Lung (tissue), 11 donors: ENCODE measurements at regions not wholly inside any gene's neighbourhood (a gene's known extent, or its start where the extent isn't known, plus 50 kb on each side); places are given as distances from the start of the nearest gene placed in this dataset.

Experiments used
- ATAC-seq: fragments of 200-7000 bp; cut with Tn5 transposase; one replicate; pipeline ENCODE4 v1.9.1; 2020; ENCODE audit warnings: moderate number of reproducible peaks; ENCODE audit not compliant: insufficient read depth, low FRiP score
- DNase-seq, 3 donors: peaks; one replicate each; pipeline ENCODE4 v3.0.0-alpha.2; 2013 to 2017
- H3K27ac ChIP-seq, 2 donors: one replicate each; pipeline ENCODE4 v1.5.1; 2013; ENCODE audit warnings: mild to moderate bottlenecking in 2 of 2, moderate library complexity in 2 of 2, control low read depth in 1 of 2, inconsistent platforms in 1 of 2, low read depth in 1 of 2, low read length in 1 of 2
- H3K27me3 ChIP-seq, 3 donors: one replicate each; pipeline ENCODE4 v1.5.1; 2013; ENCODE audit warnings: low read length in 2 of 3; ENCODE audit not compliant: control insufficient read depth in 3 of 3, insufficient read depth in 3 of 3
- H3K36me3 ChIP-seq, 4 donors: one replicate each; pipeline ENCODE4 v1.5.1; 2013; ENCODE audit warnings: low read length in 4 of 4, mild to moderate bottlenecking in 1 of 4, moderate library complexity in 1 of 4; ENCODE audit not compliant: control insufficient read depth in 4 of 4, insufficient read depth in 4 of 4
- H3K4me1 ChIP-seq, 5 donors: one replicate each; pipeline ENCODE4 v1.5.1; 2013; ENCODE audit warnings: low read length in 5 of 5, mild to moderate bottlenecking in 2 of 5, moderate library complexity in 1 of 5; ENCODE audit not compliant: control insufficient read depth in 5 of 5, insufficient read depth in 5 of 5
- H3K4me3 ChIP-seq: one replicate; pipeline ENCODE4 v1.5.1; 2013; ENCODE audit warnings: mild to moderate bottlenecking, control low read depth, moderate library complexity
- H3K9ac ChIP-seq, 2 donors: one replicate each; pipeline ENCODE4 v1.5.1; 2013; ENCODE audit warnings: low read length in 2 of 2, control low read depth in 1 of 2; ENCODE audit not compliant: insufficient read depth in 1 of 2
- H3K9me3 ChIP-seq, 4 donors: one replicate each; pipeline ENCODE4 v1.5.1; 2013; ENCODE audit warnings: low read length in 3 of 4, mild to moderate bottlenecking in 1 of 4, moderate library complexity in 1 of 4; ENCODE audit not compliant: control insufficient read depth in 4 of 4, insufficient read depth in 3 of 4
- WGBS, 2 donors: extraction: QIAGEN DNeasy Blood & Tissue Kit; methylation state at CpG; one replicate each; pipeline ENCODE4 v1.1.7; 2013; 5-methylcytosine and 5-hydroxymethylcytosine counted together
- TF ChIP-seq, protein P1 (sequence below): IDR thresholded peaks from 2 replicates; pipeline ENCODE4 v1.5.1; 2012; ENCODE audit warnings: mild to moderate bottlenecking; ENCODE audit errors: control extremely low read depth, extremely low read depth
- donor health status: control.
- donor health status: control.
- donor health status: Bipolar disorder and iron deficiency.
- donor health status: healthy.
- donor health status: DM: yes; HTN: yes; CAD: no.

DNA sequence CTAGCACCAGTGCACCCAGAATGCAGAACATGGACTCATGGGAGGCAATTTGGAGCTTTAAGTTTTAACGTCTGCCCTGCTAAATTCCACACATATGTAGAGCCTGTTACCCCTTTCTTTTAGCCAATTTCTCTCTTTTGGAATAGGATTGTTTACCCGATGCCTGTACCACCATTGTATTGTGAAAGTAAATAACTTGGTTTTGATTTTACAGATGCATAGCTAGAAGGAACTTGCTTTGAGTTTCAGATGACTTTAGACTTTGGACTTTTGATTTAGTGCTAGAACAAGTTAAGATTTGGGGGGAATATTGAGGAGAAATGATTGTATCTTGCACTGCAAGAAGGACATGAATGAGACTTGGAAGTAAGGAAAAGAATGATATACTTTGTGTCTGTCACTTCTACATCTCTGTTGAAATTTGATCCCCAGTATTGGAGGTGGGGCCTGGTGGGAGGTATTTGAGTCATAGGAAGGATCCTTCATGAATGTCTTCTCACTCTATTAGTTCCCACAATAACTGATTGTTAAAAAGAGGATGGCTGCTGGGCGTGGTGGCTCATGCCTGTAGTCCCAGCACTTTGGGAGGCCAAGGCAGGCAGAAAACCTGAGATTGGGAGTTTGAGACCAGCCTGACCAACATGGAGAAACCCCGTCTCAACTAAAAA lies 794.8 kb upstream of the LCORL start:
- Histone ChIP-seq H3K4me3 (no peak overlapping the region), H3K27me3 (no peaks in the 10 kb centered on the region), H3K9me3 (peaks cover 0 to 2% (median 0%) of the 10 kb centered on the region in 4 donors), H3K4me1 (peaks cover 0 to 3% (median 0%) of the 10 kb centered on the region in 5 donors), H3K9ac (no peak overlapping the region), H3K36me3 (no peaks in the 10 kb centered on the region), H3K27ac (no peak overlapping the region)
- TF ChIP-seq, protein P1, sequence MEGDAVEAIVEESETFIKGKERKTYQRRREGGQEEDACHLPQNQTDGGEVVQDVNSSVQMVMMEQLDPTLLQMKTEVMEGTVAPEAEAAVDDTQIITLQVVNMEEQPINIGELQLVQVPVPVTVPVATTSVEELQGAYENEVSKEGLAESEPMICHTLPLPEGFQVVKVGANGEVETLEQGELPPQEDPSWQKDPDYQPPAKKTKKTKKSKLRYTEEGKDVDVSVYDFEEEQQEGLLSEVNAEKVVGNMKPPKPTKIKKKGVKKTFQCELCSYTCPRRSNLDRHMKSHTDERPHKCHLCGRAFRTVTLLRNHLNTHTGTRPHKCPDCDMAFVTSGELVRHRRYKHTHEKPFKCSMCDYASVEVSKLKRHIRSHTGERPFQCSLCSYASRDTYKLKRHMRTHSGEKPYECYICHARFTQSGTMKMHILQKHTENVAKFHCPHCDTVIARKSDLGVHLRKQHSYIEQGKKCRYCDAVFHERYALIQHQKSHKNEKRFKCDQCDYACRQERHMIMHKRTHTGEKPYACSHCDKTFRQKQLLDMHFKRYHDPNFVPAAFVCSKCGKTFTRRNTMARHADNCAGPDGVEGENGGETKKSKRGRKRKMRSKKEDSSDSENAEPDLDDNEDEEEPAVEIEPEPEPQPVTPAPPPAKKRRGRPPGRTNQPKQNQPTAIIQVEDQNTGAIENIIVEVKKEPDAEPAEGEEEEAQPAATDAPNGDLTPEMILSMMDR = no peak
- WGBS, 2 donors = 88 to 91% methylated on average over 4 of the region's 4 CpGs
- DNase-seq (no peak), ATAC-seq (no peak)

DNA sequence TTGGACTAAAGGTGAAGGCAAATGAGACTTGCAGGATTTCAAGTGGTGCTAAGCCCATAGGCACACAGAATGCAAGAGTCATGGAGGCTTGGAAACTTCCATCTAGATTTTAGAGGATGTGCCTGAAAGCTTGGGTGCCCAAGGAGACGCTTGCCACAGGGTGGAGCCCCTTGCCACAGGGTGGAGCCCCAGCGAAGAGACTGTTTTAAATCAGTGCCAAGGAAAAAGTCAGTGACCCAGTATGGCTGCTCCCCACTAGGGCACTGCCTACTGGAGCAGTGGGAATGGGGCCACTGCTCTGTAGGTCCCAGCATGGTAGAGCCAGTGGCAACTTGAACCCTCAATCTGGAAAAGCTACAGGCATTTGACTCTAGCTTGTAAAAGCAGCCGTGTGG lies 794.2 kb upstream of the LCORL start:
- Histone ChIP-seq H3K4me3 (no peak overlapping the region), H3K4me1 (peaks cover 0 to 3% (median 0%) of the 10 kb centered on the region in 5 donors), H3K36me3 (no peaks in the 10 kb centered on the region), H3K27me3 (no peaks in the 10 kb centered on the region), H3K27ac (no peak overlapping the region), H3K9ac (no peak overlapping the region), H3K9me3 (peaks cover 0 to 2% (median 0%) of the 10 kb centered on the region in 4 donors)
- WGBS, 2 donors = 88 to 89% methylated on average over 3 of the region's 3 CpGs
- TF ChIP-seq, protein P1 = no peak
- no peak for DNase-seq
- no peak for ATAC-seq

GRCh38 chr4:18815081-18815778 lies 793.7 kb upstream of the LCORL start:
- H3K36me3 ChIP-seq = no peaks in the 10 kb centered on the region
- WGBS, 2 donors = 81 to 87% methylated on average over 3 of the region's 3 CpGs
- H3K27me3 ChIP-seq = no peaks in the 10 kb centered on the region
- no peak for DNase-seq
- H3K27ac ChIP-seq = no peak overlapping the region
- TF ChIP-seq, protein P1 = no peak
- no peak for ATAC-seq
- no peak overlapping the region for H3K9ac ChIP-seq
- H3K4me1 ChIP-seq = peaks cover 0 to 3% (median 0%) of the 10 kb centered on the region in 5 donors
- H3K4me3 ChIP-seq = no peak overlapping the region
- no peaks in the 10 kb centered on the region for H3K9me3 ChIP-seq
